Hematopoietic multipotent progenitor cell treated with erythropoietin and hydrocortisone succinate and interleukin-3 and kit ligand, for 17 days (in vitro differentiated cells): ENCODE measurements at regions not wholly inside any gene's neighbourhood (a gene's known extent, or its start where the extent isn't known, plus 50 kb on each side); places are given as distances from the start of the nearest gene placed in this dataset.
"Not testable (repeated sequence)": the region's sequence is repeated elsewhere in the genome, so short reads cannot be mapped to it uniquely, and the experiment has no call there.

Experiments
- DNase-seq: peaks from one replicate; pipeline ENCODE4 v3.0.0-alpha.2; 2015; ENCODE audit warnings: low spot score

- DNase-seq = no peak
Measured at GRCh38 chr1:194067772-194068171, 881.4 kb upstream of the B3GALT2 start.

GRCh38 chr1:194062962-194063361, 876.5 kb upstream of the B3GALT2 start:
- no peak for DNase-seq

- no peak for DNase-seq
Measured at GRCh38 chr1:194062526-194062925, 876.1 kb upstream of the B3GALT2 start.

GRCh38 chr1:194060481-194060880, 874.1 kb upstream of the B3GALT2 start:
- DNase-seq = no peak

- not testable (repeated sequence) for DNase-seq
Measured at GRCh38 chr1:194058268-194058667, 871.9 kb upstream of the B3GALT2 start.

- DNase-seq = no peak
Measured at GRCh38 chr1:194056169-194056568, 869.8 kb upstream of the B3GALT2 start.

- DNase-seq = no peak
Measured at GRCh38 chr1:194055536-194055935, 869.1 kb upstream of the B3GALT2 start.

- DNase-seq = no peak
Measured at GRCh38 chr1:194052514-194053338, 866.3 kb upstream of the B3GALT2 start.

GRCh38 chr1:194047921-194048320, 861.5 kb upstream of the B3GALT2 start:
- DNase-seq = no peak

- no peak for DNase-seq
Measured at GRCh38 chr1:194047206-194047605, 860.8 kb upstream of the B3GALT2 start.

GRCh38 chr1:194045416-194045815, 859.0 kb upstream of the B3GALT2 start:
- DNase-seq = no peak

GRCh38 chr1:194044892-194045291, 858.5 kb upstream of the B3GALT2 start:
- DNase-seq = no peak

GRCh38 chr1:194043984-194044755, 857.8 kb upstream of the B3GALT2 start:
- no peak for DNase-seq

GRCh38 chr1:194042736-194043135, 856.3 kb upstream of the B3GALT2 start:
- DNase-seq = no peak

- no peak for DNase-seq
Measured at GRCh38 chr1:194040496-194040895, 854.1 kb upstream of the B3GALT2 start.

- no peak for DNase-seq
Measured at GRCh38 chr1:194039578-194039977, 853.2 kb upstream of the B3GALT2 start.

GRCh38 chr1:194033646-194034045, 847.2 kb upstream of the B3GALT2 start:
- no peak for DNase-seq

GRCh38 chr1:194028002-194028401, 841.6 kb upstream of the B3GALT2 start:
- no peak for DNase-seq

GRCh38 chr1:194026422-194026821, 840.0 kb upstream of the B3GALT2 start:
- no peak for DNase-seq

GRCh38 chr1:194024659-194025058, 838.2 kb upstream of the B3GALT2 start:
- DNase-seq = no peak

GRCh38 chr1:194014014-194014413, 827.6 kb upstream of the B3GALT2 start:
- DNase-seq = no peak

GRCh38 chr1:194013561-194013960, 827.1 kb upstream of the B3GALT2 start:
- DNase-seq = no peak

GRCh38 chr1:194004146-194004545, 817.7 kb upstream of the B3GALT2 start:
- DNase-seq = no peak
